B cell (primary cell): ENCODE measurements at regions not wholly inside any gene's neighbourhood (a gene's known extent, or its start where the extent isn't known, plus 50 kb on each side); places are given as distances from the start of the nearest gene placed in this dataset.

Experiments used
- ATAC-seq: fragments of 200-7000 bp; cut with Tn5 transposase; one replicate; pipeline ENCODE4 v1.10.0; 2021; ENCODE audit warnings: low read depth, mild to moderate bottlenecking, moderate number of reproducible peaks, moderate library complexity
- CTCF ChIA-PET: fragments of 350-600 bp; sonication (Branson Sonifier 250); formaldehyde crosslinking; loops from one replicate; lab custom pipeline; 2021; ENCODE audit warnings: antibody characterized with exemption, inconsistent platforms; lab: Charles Lee
- POLR2A ChIA-PET: fragments of 350-600 bp; sonication (Branson Sonifier 250); formaldehyde crosslinking; loops from one replicate; lab custom pipeline; 2021; ENCODE audit warnings: antibody characterized with exemption; lab: Charles Lee
- DNase-seq: peaks from one replicate; pipeline ENCODE4 v3.0.0; 2013
- H2AFZ ChIP-seq: 2 replicates; pipeline ENCODE4 v1.6.1; 2012; ENCODE audit warnings: mild to moderate bottlenecking, low read depth, low read length; ENCODE audit not compliant: insufficient read depth, poor library complexity, severe bottlenecking
- H3K27ac ChIP-seq, 2 donors: 1 replicate in 1 of 2; 2 replicates in 1 of 2; pipeline ENCODE4 v1.5.1; 2012 to 2013; ENCODE audit warnings: low read length in 2 of 2, mild to moderate bottlenecking in 2 of 2, moderate library complexity in 1 of 2
- H3K27me3 ChIP-seq, 4 experiments: fragments of 200-600 bp in 1 of 4; sonication (generic) in 1 of 4; replicated peaks in 1 of 4; 1 replicate in 2 of 4; 2 replicates in 2 of 4; pipeline versions ENCODE4 v1.6.1 to v1.7.0; 2013 to 2016; ENCODE audit warnings: low read length in 3 of 4, mild to moderate bottlenecking in 2 of 4, mixed read lengths in 1 of 4, moderate library complexity in 1 of 4; ENCODE audit not compliant: insufficient read depth in 4 of 4, control insufficient read depth in 3 of 4; ENCODE audit errors: control extremely low read depth in 1 of 4
- H3K36me3 ChIP-seq, 2 experiments: replicated peaks in 1 of 2; 1 replicate in 1 of 2; 2 replicates in 1 of 2; pipeline versions ENCODE4 v1.6.1 to v1.7.1; 2013; ENCODE audit warnings: low read length in 1 of 2; ENCODE audit not compliant: insufficient read depth in 2 of 2, control insufficient read depth in 1 of 2; ENCODE audit errors: control extremely low read depth in 1 of 2, extremely low read depth in 1 of 2
- H3K4me1 ChIP-seq, 2 donors: fragments of 200-600 bp in 1 of 2; sonication (generic) in 1 of 2; 1 replicate in 1 of 2; 2 replicates in 1 of 2; pipeline versions ENCODE4 v1.5.1 to v1.6.1; 2013 to 2017; ENCODE audit warnings: low read length in 2 of 2; ENCODE audit not compliant: control insufficient read depth in 2 of 2, insufficient read depth in 2 of 2
- H3K4me2 ChIP-seq: replicated peaks from 2 replicates; pipeline ENCODE3; 2012; ENCODE audit warnings: mild to moderate bottlenecking, low read depth, low read length; ENCODE audit not compliant: poor library complexity, severe bottlenecking
- H3K4me3 ChIP-seq, 5 experiments: fragments of 200-600 bp in 1 of 5; sonication (generic) in 1 of 5; 1 replicate in 3 of 5; 2 replicates in 2 of 5; pipeline versions ENCODE4 v1.5.1 to v1.7.0; 2011 to 2016; ENCODE audit warnings: low read length in 4 of 5, mild to moderate bottlenecking in 4 of 5, low read depth in 2 of 5, control low read depth in 1 of 5, moderate library complexity in 1 of 5; ENCODE audit not compliant: insufficient read depth in 1 of 5; ENCODE audit errors: control extremely low read depth in 1 of 5, extremely low read depth in 1 of 5
- H3K79me2 ChIP-seq: fragments of 200-600 bp; sonication (generic); one replicate; pipeline ENCODE4 v1.6.0; 2016; ENCODE audit warnings: low read length; ENCODE audit not compliant: control insufficient read depth, insufficient read depth
- H3K9ac ChIP-seq: fragments of 200-600 bp; sonication (generic); 2 replicates; pipeline ENCODE4 v1.6.1; 2017; ENCODE audit warnings: mild to moderate bottlenecking, low read length, moderate library complexity
- H3K9me3 ChIP-seq, 3 donors: one replicate each; pipeline versions ENCODE4 v1.6.1 to v1.7.1; 2013; ENCODE audit warnings: low read length in 2 of 3; ENCODE audit not compliant: control insufficient read depth in 2 of 3, insufficient read depth in 1 of 3; ENCODE audit errors: control extremely low read depth in 1 of 3
- H4K20me1 ChIP-seq: 2 replicates; pipeline ENCODE4 v1.6.0; 2012; ENCODE audit warnings: mild to moderate bottlenecking, low read length; ENCODE audit not compliant: insufficient read depth, control insufficient read depth, poor library complexity, severe bottlenecking
- H3K27ac Mint-ChIP-seq: one replicate; pipeline ENCODE4 v1.8.0; 2021; ENCODE audit warnings: mixed read lengths
- H3K27me3 Mint-ChIP-seq: one replicate; pipeline ENCODE4 v1.8.0; 2021; ENCODE audit warnings: mixed read lengths
- H3K4me1 Mint-ChIP-seq: one replicate; pipeline ENCODE4 v1.8.0; 2021; ENCODE audit warnings: mixed read lengths
- H3K4me3 Mint-ChIP-seq: one replicate; pipeline ENCODE4 v1.8.0; 2021; ENCODE audit warnings: mixed read lengths
- H3K9me3 Mint-ChIP-seq: one replicate; pipeline ENCODE4 v1.8.0; 2022; ENCODE audit warnings: mixed read lengths; ENCODE audit not compliant: insufficient read depth
- EZH2 ChIP-seq: IDR thresholded peaks from 2 replicates; pipeline ENCODE4 v1.6.1; 2012; ENCODE audit warnings: borderline replicate concordance, low read depth, mild to moderate bottlenecking, moderate library complexity, low read length; ENCODE audit not compliant: insufficient read depth, poor library complexity, severe bottlenecking
- whole genome bisulfite sequencing: methylation state at CpG from one replicate; pipeline ENCODE4 v1.1.5; 2013; ENCODE audit warnings: missing lambda C conversion rate; ENCODE audit not compliant: insufficient coverage; 5-methylcytosine and 5-hydroxymethylcytosine counted together
- intact Hi-C: fragments of 100-400 bp; cut with micrococcal nuclease; formaldehyde crosslinking; loops from one replicate; pipeline ENCODE4 v1.10.0; 2022
- TF ChIP-seq, protein P1 (sequence below): fragments of 200-600 bp; IDR thresholded peaks from one replicate; pipeline ENCODE4 v1.8.0; 2022; ENCODE audit warnings: antibody characterized with exemption, mild to moderate bottlenecking

DNA sequence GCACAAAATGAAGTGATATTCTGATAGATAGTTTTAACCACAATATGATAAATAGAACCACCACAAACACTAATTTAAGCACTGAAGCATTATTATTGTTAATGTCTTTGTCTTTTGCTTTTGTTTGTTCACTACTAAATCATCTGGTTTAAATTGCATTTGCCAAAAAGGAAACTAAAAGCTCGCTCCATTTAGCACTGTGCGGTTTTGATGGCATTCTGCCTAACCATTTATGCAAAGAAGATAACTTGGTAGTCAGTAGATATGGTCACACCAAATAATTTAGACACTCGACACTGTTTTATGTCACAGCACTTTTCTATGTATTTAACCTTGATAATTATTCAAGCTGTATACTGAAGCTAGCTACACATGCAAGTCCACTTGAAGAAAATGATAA lies 849.8 kb upstream of the CDH6 start:
- Histone ChIP-seq H2AFZ (no peak overlapping the region), H3K27me3 (no peaks in the 10 kb centered on the region), H3K27ac (no peak overlapping the region), H3K4me3 (no peak overlapping the region), H3K9ac (no peak overlapping the region), H3K9me3 (peaks cover 0 to 5% (median 2%) of the 10 kb centered on the region in 3 donors), H3K4me2 (no peak overlapping the region), H3K79me2 (no peaks in the 10 kb centered on the region), H3K4me1 (no peaks in the 10 kb centered on the region), H3K36me3 (no peaks in the 10 kb centered on the region), H4K20me1 (no peaks in the 10 kb centered on the region)
- DNase-seq (no peak), ATAC-seq (no peak)
- Mint-ChIP-seq H3K9me3 (peaks cover 7% of the 10 kb centered on the region), H3K4me1 (no peaks in the 10 kb centered on the region), H3K27me3 (no peaks in the 10 kb centered on the region), H3K27ac (no peak overlapping the region), H3K4me3 (no peak overlapping the region)
- intact Hi-C loops = no loop called here
- no CpG with 5 or more reads among the region's 3 CpGs for WGBS
- ChIA-PET POLR2A (no interaction called here), CTCF (no interaction called here)
- no peak for TF ChIP-seq EZH2
- TF ChIP-seq, protein P1, sequence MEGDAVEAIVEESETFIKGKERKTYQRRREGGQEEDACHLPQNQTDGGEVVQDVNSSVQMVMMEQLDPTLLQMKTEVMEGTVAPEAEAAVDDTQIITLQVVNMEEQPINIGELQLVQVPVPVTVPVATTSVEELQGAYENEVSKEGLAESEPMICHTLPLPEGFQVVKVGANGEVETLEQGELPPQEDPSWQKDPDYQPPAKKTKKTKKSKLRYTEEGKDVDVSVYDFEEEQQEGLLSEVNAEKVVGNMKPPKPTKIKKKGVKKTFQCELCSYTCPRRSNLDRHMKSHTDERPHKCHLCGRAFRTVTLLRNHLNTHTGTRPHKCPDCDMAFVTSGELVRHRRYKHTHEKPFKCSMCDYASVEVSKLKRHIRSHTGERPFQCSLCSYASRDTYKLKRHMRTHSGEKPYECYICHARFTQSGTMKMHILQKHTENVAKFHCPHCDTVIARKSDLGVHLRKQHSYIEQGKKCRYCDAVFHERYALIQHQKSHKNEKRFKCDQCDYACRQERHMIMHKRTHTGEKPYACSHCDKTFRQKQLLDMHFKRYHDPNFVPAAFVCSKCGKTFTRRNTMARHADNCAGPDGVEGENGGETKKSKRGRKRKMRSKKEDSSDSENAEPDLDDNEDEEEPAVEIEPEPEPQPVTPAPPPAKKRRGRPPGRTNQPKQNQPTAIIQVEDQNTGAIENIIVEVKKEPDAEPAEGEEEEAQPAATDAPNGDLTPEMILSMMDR = no peak

DNA sequence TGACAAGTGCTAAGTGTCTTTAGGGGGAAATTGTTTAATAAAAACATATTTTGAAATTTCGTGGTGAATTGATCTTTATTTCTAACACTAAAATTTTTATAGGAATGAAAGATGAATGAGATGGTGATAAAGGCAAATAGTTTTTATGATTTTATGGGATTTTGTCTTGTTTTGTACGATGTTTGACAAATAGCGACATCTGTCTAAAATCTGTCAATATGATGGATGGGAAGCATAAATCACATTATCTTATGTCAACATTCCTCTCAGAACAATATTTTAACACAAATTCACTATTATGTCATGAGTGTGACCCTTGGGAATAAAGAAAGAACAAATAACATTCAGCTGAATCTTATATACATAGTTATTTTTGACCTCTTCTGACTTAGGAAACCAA lies 852.0 kb upstream of the CDH6 start:
- intact Hi-C loops = no loop called here
- no CpG with 5 or more reads among the region's 3 CpGs for WGBS
- CTCF ChIA-PET = no interaction called here

More for the DNA sequence above, 852.0 kb upstream of the CDH6 start:
- H3K36me3 ChIP-seq = no peaks in the 10 kb centered on the region
- no peak for TF ChIP-seq EZH2
- TF ChIP-seq, protein P1 = no peak
- no peak overlapping the region for H3K9ac ChIP-seq
- POLR2A ChIA-PET = no interaction called here
- no peaks in the 10 kb centered on the region for H4K20me1 ChIP-seq
- H3K79me2 ChIP-seq = no peaks in the 10 kb centered on the region
- Mint-ChIP-seq H3K27me3 (no peaks in the 10 kb centered on the region), H3K27ac (no peak overlapping the region), H3K4me3 (no peak overlapping the region), H3K4me1 (no peaks in the 10 kb centered on the region), H3K9me3 (peaks cover 7% of the 10 kb centered on the region)
- H3K4me2 ChIP-seq = no peak overlapping the region
- H3K9me3 ChIP-seq = peaks cover 0 to 5% (median 2%) of the 10 kb centered on the region in 3 donors
- H3K27me3 ChIP-seq = no peaks in the 10 kb centered on the region
- DNase-seq (no peak), ATAC-seq (no peak)
- no peak overlapping the region for H3K27ac ChIP-seq
- H3K4me1 ChIP-seq = no peaks in the 10 kb centered on the region
- no peak overlapping the region for H3K4me3 ChIP-seq
- no peak overlapping the region for H2AFZ ChIP-seq
